K562 (cell line): ENCODE measurements at regions not wholly inside any gene's neighbourhood (a gene's known extent, or its start where the extent isn't known, plus 50 kb on each side); places are given as distances from the start of the nearest gene placed in this dataset.

Experiments
- AFF1 ChIP-seq, 2 experiments: fragments of 450-650 bp; IDR thresholded peaks; 2 replicates each; pipeline ENCODE4 v1.6.1; 2018; ENCODE audit warnings: mild to moderate bottlenecking in 2 of 2, low read depth in 1 of 2; ENCODE audit not compliant: partially characterized antibody in 2 of 2
- ARID1B ChIP-seq: fragments of 450-650 bp; IDR thresholded peaks from 2 replicates; pipeline ENCODE4 v1.6.1; 2016; ENCODE audit warnings: antibody characterized with exemption, mild to moderate bottlenecking, inconsistent platforms
- ARID2 ChIP-seq: fragments of 450-650 bp; IDR thresholded peaks from 2 replicates; pipeline ENCODE4 v1.6.1; 2017; ENCODE audit warnings: antibody characterized with exemption, mild to moderate bottlenecking
- BCOR ChIP-seq: fragments of 450-650 bp; IDR thresholded peaks from 2 replicates; pipeline ENCODE4 v1.6.1; 2016
- BRD9 ChIP-seq: fragments of 450-650 bp; IDR thresholded peaks from 2 replicates; pipeline ENCODE4 v1.6.1; 2018; ENCODE audit warnings: low read depth; ENCODE audit not compliant: partially characterized antibody
- CCAR2 ChIP-seq: fragments of 200-400 bp; formaldehyde crosslinking; IDR thresholded peaks from 2 replicates; pipeline ENCODE4 v1.6.1; 2017; ENCODE audit warnings: mild to moderate bottlenecking, low read depth, low read length
- CREB1 ChIP-seq, 2 experiments: sonication (generic) in 1 of 2; formaldehyde crosslinking in 1 of 2; IDR thresholded peaks; 2 replicates each; pipeline versions ENCODE4 v1.6.1 to v1.8.0; 2012 to 2022; ENCODE audit warnings: inconsistent platforms in 1 of 2, mild to moderate bottlenecking in 1 of 2, missing genetic modification reagents in 1 of 2, moderate library complexity in 1 of 2
- DPF2 ChIP-seq: fragments of 450-650 bp; IDR thresholded peaks from 2 replicates; pipeline ENCODE4 v1.6.1; 2016
- ETV1 ChIP-seq: fragments of 450-650 bp; conservative IDR thresholded peaks from 2 replicates; pipeline ENCODE4 v1.6.1; 2016; ENCODE audit warnings: missing genetic modification characterization, control low read depth, low read depth, missing compliant biosample characterization
- FOXA1 ChIP-seq: fragments of 450-650 bp; IDR thresholded peaks from 2 replicates; pipeline ENCODE4 v1.6.1; 2016; ENCODE audit warnings: mild to moderate bottlenecking, borderline replicate concordance
- FOXK1 ChIP-seq: sonication (generic); formaldehyde crosslinking; IDR thresholded peaks from 2 replicates; pipeline ENCODE4 v1.8.0; 2022; ENCODE audit warnings: missing genetic modification reagents, mild to moderate bottlenecking, borderline replicate concordance
- HDAC3 ChIP-seq: fragments of 450-650 bp; IDR thresholded peaks from 2 replicates; pipeline ENCODE4 v1.6.1; 2018; ENCODE audit warnings: borderline replicate concordance, mild to moderate bottlenecking, moderate library complexity; ENCODE audit not compliant: partially characterized antibody
- HNRNPL ChIP-seq: fragments of 200-400 bp; formaldehyde crosslinking; IDR thresholded peaks from 2 replicates; pipeline ENCODE4 v1.6.1; 2017; ENCODE audit warnings: low read depth, mild to moderate bottlenecking, low read length
- KDM1A ChIP-seq, 2 experiments: fragments of 450-650 bp; IDR thresholded peaks; 2 replicates each; pipeline ENCODE4 v1.6.1; 2016; ENCODE audit warnings: mild to moderate bottlenecking in 2 of 2
- OTX1 ChIP-seq: fragments of 450-650 bp; formaldehyde crosslinking; IDR thresholded peaks from 2 replicates; pipeline ENCODE4 v1.4.0; 2022; ENCODE audit warnings: mild to moderate bottlenecking
- PML ChIP-seq: IDR thresholded peaks from 2 replicates; pipeline ENCODE4 v1.6.1; 2012; ENCODE audit warnings: low read length, inconsistent platforms
- RFX7 ChIP-seq: fragments of 250-450 bp; sonication (Bioruptor Pico); IDR thresholded peaks from 2 replicates; pipeline ENCODE4 v1.5.1; 2021; ENCODE audit warnings: mild to moderate bottlenecking
- TAF9B ChIP-seq: fragments of 450-650 bp; IDR thresholded peaks from 2 replicates; pipeline ENCODE4 v1.6.1; 2018; ENCODE audit warnings: mild to moderate bottlenecking; ENCODE audit not compliant: partially characterized antibody
- WHSC1 ChIP-seq: IDR thresholded peaks from one replicate; pipeline ENCODE4 v1.6.1; 2012; ENCODE audit warnings: low read length, control low read depth, inconsistent platforms
- XRCC4 ChIP-seq: IDR thresholded peaks from one replicate; pipeline ENCODE4 v1.6.1; 2011; ENCODE audit not compliant: insufficient read depth, insufficient read length; ENCODE audit errors: extremely low read depth
- ZNF280B ChIP-seq: fragments of 250-450 bp; sonication (Bioruptor Pico); IDR thresholded peaks from 2 replicates; pipeline ENCODE4 v1.5.1; 2021; ENCODE audit warnings: mild to moderate bottlenecking
- ZNF518B ChIP-seq: fragments of 250-450 bp; sonication (Bioruptor Pico); IDR thresholded peaks from 2 replicates; pipeline ENCODE4 v1.5.0; 2021; ENCODE audit warnings: mild to moderate bottlenecking, moderate library complexity

- TF ChIP-seq AFF1 (IDR thresholded peaks at IDR 0.05; ENCODE audit: low read depth in 1 of 2, partially characterized antibody in 2 of 2): peak in 1 of 2 experiments; percentile 65
- TF ChIP-seq HDAC3: peak; percentile 38
- TF ChIP-seq XRCC4: no peak
- peak; percentile 27 for TF ChIP-seq TAF9B
- no peak for TF ChIP-seq CREB1 (IDR thresholded peaks at IDR 0.05)
- no peak for TF ChIP-seq CREB1 (CRISPR knock-in tag; IDR thresholded peaks at IDR 0.05)
- no peak for TF ChIP-seq HNRNPL
- TF ChIP-seq RFX7 (CRISPR knock-in tag): no peak
- TF ChIP-seq WHSC1: no peak
- TF ChIP-seq ARID1B: peak; percentile 42
- TF ChIP-seq ZNF518B (CRISPR knock-in tag): no peak
- no peak for TF ChIP-seq CCAR2
- no peak for TF ChIP-seq OTX1 (CRISPR knock-in tag)
- 0 out of 4 replicates have a peak, but pooled peaks of 1 of the 2 experiments have one; percentile 13 for TF ChIP-seq KDM1A (IDR thresholded peaks at IDR 0.05)
- TF ChIP-seq ZNF280B (CRISPR knock-in tag): no peak
- TF ChIP-seq BRD9: peak; percentile 26
- no peak for TF ChIP-seq PML
- 0 out of 2 replicates have a peak, but pooled peaks have one; percentile 11 for TF ChIP-seq BCOR
- TF ChIP-seq ETV1 (tag): 0 out of 2 replicates have a peak, but pooled peaks have one; percentile 36
- TF ChIP-seq DPF2: 0 out of 2 replicates have a peak, but pooled peaks have one; percentile 22
- TF ChIP-seq FOXK1: no peak
- TF ChIP-seq ARID2: no peak
- no peak for TF ChIP-seq FOXA1
Observed at GRCh38 chr6:28782113-28782673, 141.6 kb downstream of the TRIM27 start (continued).
